ENCODE measurements at regions not wholly inside any gene's neighbourhood (a gene's known extent, or its start where the extent isn't known, plus 50 kb on each side); places are given as distances from the start of the nearest gene placed in this dataset.

- no peaks in the 10 kb centered on the region for H3K4me1 ChIP-seq
- intact Hi-C loops (cut with DNase I; ENCODE audit: low total_unique reads), result no loop called here
- H3K9me3 ChIP-seq, result no peaks in the 10 kb centered on the region
- DNase-seq, result no peak
- no peak overlapping the region for H3K27ac ChIP-seq
- no peaks in the 10 kb centered on the region for H3K36me3 ChIP-seq
- no peak overlapping the region for H3K4me3 ChIP-seq
- H3K27me3 ChIP-seq, result no peaks in the 10 kb centered on the region
- no peak for TF ChIP-seq POLR2A (IDR thresholded peaks at IDR 0.05)
- TF ChIP-seq, protein P1, sequence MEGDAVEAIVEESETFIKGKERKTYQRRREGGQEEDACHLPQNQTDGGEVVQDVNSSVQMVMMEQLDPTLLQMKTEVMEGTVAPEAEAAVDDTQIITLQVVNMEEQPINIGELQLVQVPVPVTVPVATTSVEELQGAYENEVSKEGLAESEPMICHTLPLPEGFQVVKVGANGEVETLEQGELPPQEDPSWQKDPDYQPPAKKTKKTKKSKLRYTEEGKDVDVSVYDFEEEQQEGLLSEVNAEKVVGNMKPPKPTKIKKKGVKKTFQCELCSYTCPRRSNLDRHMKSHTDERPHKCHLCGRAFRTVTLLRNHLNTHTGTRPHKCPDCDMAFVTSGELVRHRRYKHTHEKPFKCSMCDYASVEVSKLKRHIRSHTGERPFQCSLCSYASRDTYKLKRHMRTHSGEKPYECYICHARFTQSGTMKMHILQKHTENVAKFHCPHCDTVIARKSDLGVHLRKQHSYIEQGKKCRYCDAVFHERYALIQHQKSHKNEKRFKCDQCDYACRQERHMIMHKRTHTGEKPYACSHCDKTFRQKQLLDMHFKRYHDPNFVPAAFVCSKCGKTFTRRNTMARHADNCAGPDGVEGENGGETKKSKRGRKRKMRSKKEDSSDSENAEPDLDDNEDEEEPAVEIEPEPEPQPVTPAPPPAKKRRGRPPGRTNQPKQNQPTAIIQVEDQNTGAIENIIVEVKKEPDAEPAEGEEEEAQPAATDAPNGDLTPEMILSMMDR (IDR thresholded peaks at IDR 0.05), result no peak
These were observed 76.0 kb upstream of the ZBTB40 start for GRCh38 chr1:22375601-22376000.

GRCh38 chr1:22376001-22376400 is 75.7 kb upstream of the ZBTB40 start:
- no peak overlapping the region for H3K4me3 ChIP-seq
- no peaks in the 10 kb centered on the region for H3K9me3 ChIP-seq
- H3K27me3 ChIP-seq, result no peaks in the 10 kb centered on the region
- H3K4me1 ChIP-seq, result no peaks in the 10 kb centered on the region
- TF ChIP-seq POLR2A (IDR thresholded peaks at IDR 0.05), result no peak
- TF ChIP-seq, protein P1 (IDR thresholded peaks at IDR 0.05), result no peak
- no peak for DNase-seq
- H3K36me3 ChIP-seq, result no peaks in the 10 kb centered on the region
- no peak overlapping the region for H3K27ac ChIP-seq
- intact Hi-C loops (cut with DNase I; ENCODE audit: low total_unique reads), result no loop called here

- H3K4me1 ChIP-seq, result no peaks in the 10 kb centered on the region
- intact Hi-C loops (cut with DNase I; ENCODE audit: low total_unique reads), result no loop called here
- no peak for DNase-seq
- H3K9me3 ChIP-seq, result no peaks in the 10 kb centered on the region
- no peak overlapping the region for H3K27ac ChIP-seq
- H3K4me3 ChIP-seq, result no peak overlapping the region
- TF ChIP-seq, protein P1 (IDR thresholded peaks at IDR 0.05), result no peak
- no peak for TF ChIP-seq POLR2A (IDR thresholded peaks at IDR 0.05)
- no peaks in the 10 kb centered on the region for H3K36me3 ChIP-seq
- H3K27me3 ChIP-seq, result no peaks in the 10 kb centered on the region
These were observed 75.1 kb upstream of the ZBTB40 start for GRCh38 chr1:22376546-22376945.

DNA sequence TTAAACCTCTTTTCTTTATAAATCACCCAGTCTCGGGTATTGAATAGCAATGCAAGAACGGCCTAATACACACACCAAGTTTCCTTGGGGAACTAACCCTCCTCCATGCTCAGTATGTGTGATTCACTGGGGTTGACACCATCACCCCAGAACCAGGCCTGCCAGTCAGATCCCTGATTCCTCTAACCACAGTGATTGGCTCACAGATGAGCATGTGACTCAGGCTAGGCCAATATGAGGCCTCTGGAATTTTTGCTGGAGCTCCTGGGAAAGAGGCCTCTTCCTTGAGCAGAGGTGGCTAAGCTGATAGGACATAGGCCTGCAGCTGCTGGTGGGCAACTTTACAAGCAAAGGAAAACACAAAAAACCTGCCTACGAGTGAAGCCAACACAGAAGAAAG is 74.7 kb upstream of the ZBTB40 start:
- H3K4me3 ChIP-seq, result no peak overlapping the region
- no peaks in the 10 kb centered on the region for H3K4me1 ChIP-seq
- H3K36me3 ChIP-seq, result no peaks in the 10 kb centered on the region
- no peaks in the 10 kb centered on the region for H3K27me3 ChIP-seq
- intact Hi-C loops (cut with DNase I; ENCODE audit: low total_unique reads), result no loop called here
- H3K9me3 ChIP-seq, result no peaks in the 10 kb centered on the region
- TF ChIP-seq, protein P1 (IDR thresholded peaks at IDR 0.05), result no peak
- no peak for TF ChIP-seq POLR2A (IDR thresholded peaks at IDR 0.05)
- DNase-seq, result no peak
- no peak overlapping the region for H3K27ac ChIP-seq

GRCh38 chr1:22379566-22379965 is 72.1 kb upstream of the ZBTB40 start:
- TF ChIP-seq POLR2A (IDR thresholded peaks at IDR 0.05), result no peak
- TF ChIP-seq, protein P1 (IDR thresholded peaks at IDR 0.05), result no peak
- H3K27me3 ChIP-seq, result no peaks in the 10 kb centered on the region
- H3K4me1 ChIP-seq, result no peaks in the 10 kb centered on the region
- no peak overlapping the region for H3K27ac ChIP-seq
- no peak overlapping the region for H3K4me3 ChIP-seq
- intact Hi-C loops (cut with DNase I; ENCODE audit: low total_unique reads), result no loop called here
- DNase-seq, result no peak
- H3K36me3 ChIP-seq, result no peaks in the 10 kb centered on the region
- H3K9me3 ChIP-seq, result no peaks in the 10 kb centered on the region

Measured in uterus (tissue), 3 donors.